HEK293 (cell line): ENCODE measurements at regions not wholly inside any gene's neighbourhood (a gene's known extent, or its start where the extent isn't known, plus 50 kb on each side); places are given as distances from the start of the nearest gene placed in this dataset.

Source experiments
- CTCF ChIP-seq: fragments of 450-650 bp; formaldehyde crosslinking; IDR thresholded peaks from 2 replicates; pipeline ENCODE4 v1.5.1; 2016; ENCODE audit warnings: missing biosample characterization, missing genetic modification characterization
- ELK4 ChIP-seq: IDR thresholded peaks from 2 replicates; pipeline ENCODE4 v1.6.1; 2011; ENCODE audit warnings: mild to moderate bottlenecking, low read depth, low read length, borderline replicate concordance
- SP2 ChIP-seq: fragments of 450-650 bp; formaldehyde crosslinking; IDR thresholded peaks from 2 replicates; pipeline ENCODE4 v1.5.1; 2016; ENCODE audit warnings: missing biosample characterization, missing genetic modification characterization
- TSHZ1 ChIP-seq: fragments of 450-650 bp; formaldehyde crosslinking; IDR thresholded peaks from 2 replicates; pipeline ENCODE4 v1.5.1; 2016; ENCODE audit warnings: missing biosample characterization, missing genetic modification characterization, borderline replicate concordance
- YY1 ChIP-seq: fragments of 450-650 bp; formaldehyde crosslinking; IDR thresholded peaks from 2 replicates; pipeline ENCODE4 v1.5.1; 2018; ENCODE audit warnings: missing biosample characterization, missing genetic modification characterization
- ZBTB8A ChIP-seq: fragments of 450-650 bp; formaldehyde crosslinking; IDR thresholded peaks from 2 replicates; pipeline ENCODE4 v1.5.1; 2016; ENCODE audit warnings: missing biosample characterization, missing genetic modification characterization
- ZFP3 ChIP-seq: fragments of 450-650 bp; formaldehyde crosslinking; IDR thresholded peaks from 2 replicates; pipeline ENCODE4 v1.5.1; 2016; ENCODE audit warnings: low read depth, missing biosample characterization, missing genetic modification characterization
- ZNF473 ChIP-seq: fragments of 450-650 bp; formaldehyde crosslinking; IDR thresholded peaks from 2 replicates; pipeline ENCODE4 v1.5.1; 2017; ENCODE audit warnings: missing biosample characterization, missing genetic modification characterization

- TF ChIP-seq CTCF (tag by site-specific recombination) (no peak), ZNF473 (tag by site-specific recombination) (no peak), TSHZ1 (no peak), SP2 (tag by site-specific recombination) (no peak), ZBTB8A (tag by site-specific recombination) (no peak), YY1 (tag by site-specific recombination) (no peak), ZFP3 (tag by site-specific recombination) (no peak), ELK4 (no peak)
These were observed 402.7 kb upstream of the ZNF608 start for GRCh38 chr5:125149110-125149509.
